B cell (primary cell): ENCODE measurements at regions not wholly inside any gene's neighbourhood (a gene's known extent, or its start where the extent isn't known, plus 50 kb on each side); places are given as distances from the start of the nearest gene placed in this dataset.

Source experiments
- ATAC-seq: fragments of 200-7000 bp; cut with Tn5 transposase; one replicate; pipeline ENCODE4 v1.10.0; 2021; ENCODE audit warnings: low read depth, mild to moderate bottlenecking, moderate number of reproducible peaks, moderate library complexity
- CTCF ChIA-PET: fragments of 350-600 bp; sonication (Branson Sonifier 250); formaldehyde crosslinking; loops from one replicate; lab custom pipeline; 2021; ENCODE audit warnings: antibody characterized with exemption, inconsistent platforms; lab: Charles Lee
- POLR2A ChIA-PET: fragments of 350-600 bp; sonication (Branson Sonifier 250); formaldehyde crosslinking; loops from one replicate; lab custom pipeline; 2021; ENCODE audit warnings: antibody characterized with exemption; lab: Charles Lee
- DNase-seq: peaks from one replicate; pipeline ENCODE4 v3.0.0; 2013
- H2AFZ ChIP-seq: 2 replicates; pipeline ENCODE4 v1.6.1; 2012; ENCODE audit warnings: mild to moderate bottlenecking, low read depth, low read length; ENCODE audit not compliant: insufficient read depth, poor library complexity, severe bottlenecking
- H3K27ac ChIP-seq, 2 donors: 1 replicate in 1 of 2; 2 replicates in 1 of 2; pipeline ENCODE4 v1.5.1; 2012 to 2013; ENCODE audit warnings: low read length in 2 of 2, mild to moderate bottlenecking in 2 of 2, moderate library complexity in 1 of 2
- H3K27me3 ChIP-seq, 4 experiments: fragments of 200-600 bp in 1 of 4; sonication (generic) in 1 of 4; replicated peaks in 1 of 4; 1 replicate in 2 of 4; 2 replicates in 2 of 4; pipeline versions ENCODE4 v1.6.1 to v1.7.0; 2013 to 2016; ENCODE audit warnings: low read length in 3 of 4, mild to moderate bottlenecking in 2 of 4, mixed read lengths in 1 of 4, moderate library complexity in 1 of 4; ENCODE audit not compliant: insufficient read depth in 4 of 4, control insufficient read depth in 3 of 4; ENCODE audit errors: control extremely low read depth in 1 of 4
- H3K36me3 ChIP-seq, 2 experiments: replicated peaks in 1 of 2; 1 replicate in 1 of 2; 2 replicates in 1 of 2; pipeline versions ENCODE4 v1.6.1 to v1.7.1; 2013; ENCODE audit warnings: low read length in 1 of 2; ENCODE audit not compliant: insufficient read depth in 2 of 2, control insufficient read depth in 1 of 2; ENCODE audit errors: control extremely low read depth in 1 of 2, extremely low read depth in 1 of 2
- H3K4me1 ChIP-seq, 2 donors: fragments of 200-600 bp in 1 of 2; sonication (generic) in 1 of 2; 1 replicate in 1 of 2; 2 replicates in 1 of 2; pipeline versions ENCODE4 v1.5.1 to v1.6.1; 2013 to 2017; ENCODE audit warnings: low read length in 2 of 2; ENCODE audit not compliant: control insufficient read depth in 2 of 2, insufficient read depth in 2 of 2
- H3K4me2 ChIP-seq: replicated peaks from 2 replicates; pipeline ENCODE3; 2012; ENCODE audit warnings: mild to moderate bottlenecking, low read depth, low read length; ENCODE audit not compliant: poor library complexity, severe bottlenecking
- H3K4me3 ChIP-seq, 5 experiments: fragments of 200-600 bp in 1 of 5; sonication (generic) in 1 of 5; 1 replicate in 3 of 5; 2 replicates in 2 of 5; pipeline versions ENCODE4 v1.5.1 to v1.7.0; 2011 to 2016; ENCODE audit warnings: low read length in 4 of 5, mild to moderate bottlenecking in 4 of 5, low read depth in 2 of 5, control low read depth in 1 of 5, moderate library complexity in 1 of 5; ENCODE audit not compliant: insufficient read depth in 1 of 5; ENCODE audit errors: control extremely low read depth in 1 of 5, extremely low read depth in 1 of 5
- H3K79me2 ChIP-seq: fragments of 200-600 bp; sonication (generic); one replicate; pipeline ENCODE4 v1.6.0; 2016; ENCODE audit warnings: low read length; ENCODE audit not compliant: control insufficient read depth, insufficient read depth
- H3K9ac ChIP-seq: fragments of 200-600 bp; sonication (generic); 2 replicates; pipeline ENCODE4 v1.6.1; 2017; ENCODE audit warnings: mild to moderate bottlenecking, low read length, moderate library complexity
- H3K9me3 ChIP-seq, 3 donors: one replicate each; pipeline versions ENCODE4 v1.6.1 to v1.7.1; 2013; ENCODE audit warnings: low read length in 2 of 3; ENCODE audit not compliant: control insufficient read depth in 2 of 3, insufficient read depth in 1 of 3; ENCODE audit errors: control extremely low read depth in 1 of 3
- H4K20me1 ChIP-seq: 2 replicates; pipeline ENCODE4 v1.6.0; 2012; ENCODE audit warnings: mild to moderate bottlenecking, low read length; ENCODE audit not compliant: insufficient read depth, control insufficient read depth, poor library complexity, severe bottlenecking
- H3K27ac Mint-ChIP-seq: one replicate; pipeline ENCODE4 v1.8.0; 2021; ENCODE audit warnings: mixed read lengths
- H3K27me3 Mint-ChIP-seq: one replicate; pipeline ENCODE4 v1.8.0; 2021; ENCODE audit warnings: mixed read lengths
- H3K4me1 Mint-ChIP-seq: one replicate; pipeline ENCODE4 v1.8.0; 2021; ENCODE audit warnings: mixed read lengths
- H3K4me3 Mint-ChIP-seq: one replicate; pipeline ENCODE4 v1.8.0; 2021; ENCODE audit warnings: mixed read lengths
- H3K9me3 Mint-ChIP-seq: one replicate; pipeline ENCODE4 v1.8.0; 2022; ENCODE audit warnings: mixed read lengths; ENCODE audit not compliant: insufficient read depth
- CTCF ChIP-seq: fragments of 200-600 bp; IDR thresholded peaks from one replicate; pipeline ENCODE4 v1.8.0; 2022; ENCODE audit warnings: antibody characterized with exemption, mild to moderate bottlenecking
- EZH2 ChIP-seq: IDR thresholded peaks from 2 replicates; pipeline ENCODE4 v1.6.1; 2012; ENCODE audit warnings: borderline replicate concordance, low read depth, mild to moderate bottlenecking, moderate library complexity, low read length; ENCODE audit not compliant: insufficient read depth, poor library complexity, severe bottlenecking
- WGBS: methylation state at CpG from one replicate; pipeline ENCODE4 v1.1.5; 2013; ENCODE audit warnings: missing lambda C conversion rate; ENCODE audit not compliant: insufficient coverage; 5-methylcytosine and 5-hydroxymethylcytosine counted together
- intact Hi-C: fragments of 100-400 bp; cut with micrococcal nuclease; formaldehyde crosslinking; loops from one replicate; pipeline ENCODE4 v1.10.0; 2022

GRCh38 chr9:25562101-25562500 is 116.1 kb downstream of the TUSC1 start:
- Mint-ChIP-seq H3K4me1 (no peaks in the 10 kb centered on the region), H3K27ac (no peak overlapping the region), H3K4me3 (no peak overlapping the region), H3K9me3 (peaks cover 2% of the 10 kb centered on the region), H3K27me3 (no peaks in the 10 kb centered on the region)
- intact Hi-C loops, result no loop called here
- ChIA-PET POLR2A (no interaction called here), CTCF (no interaction called here)
- TF ChIP-seq CTCF (no peak), EZH2 (no peak)
- 17% methylated on average over 1 of the region's 2 CpGs for WGBS
- ATAC-seq, result no peak
- Histone ChIP-seq H3K27me3 (no peaks in the 10 kb centered on the region), H4K20me1 (no peaks in the 10 kb centered on the region), H3K4me3 (no peak overlapping the region), H3K36me3 (no peaks in the 10 kb centered on the region), H3K27ac (no peak overlapping the region), H3K4me2 (no peak overlapping the region), H3K9ac (no peak overlapping the region), H3K9me3 (no peaks in the 10 kb centered on the region), H3K79me2 (no peaks in the 10 kb centered on the region), H2AFZ (no peak overlapping the region), H3K4me1 (no peaks in the 10 kb centered on the region)
- DNase-seq, result no peak

GRCh38 chr9:25557645-25558300 is 120.5 kb downstream of the TUSC1 start:
- no peak overlapping the region for H3K4me2 ChIP-seq
- intact Hi-C loops, result no loop called here
- H4K20me1 ChIP-seq, result no peaks in the 10 kb centered on the region
- Mint-ChIP-seq H3K27ac (no peak overlapping the region), H3K4me3 (no peak overlapping the region), H3K9me3 (peaks cover 2% of the 10 kb centered on the region), H3K4me1 (no peaks in the 10 kb centered on the region), H3K27me3 (no peaks in the 10 kb centered on the region)
- ChIA-PET CTCF (no interaction called here), POLR2A (no interaction called here)
- H2AFZ ChIP-seq, result no peak overlapping the region
- H3K79me2 ChIP-seq, result no peaks in the 10 kb centered on the region
- no peak overlapping the region for H3K27ac ChIP-seq
- H3K9me3 ChIP-seq, result no peaks in the 10 kb centered on the region
- no peak for TF ChIP-seq CTCF
- TF ChIP-seq EZH2, result no peak
- H3K4me3 ChIP-seq, result no peak overlapping the region
- H3K27me3 ChIP-seq, result no peaks in the 10 kb centered on the region
- H3K4me1 ChIP-seq, result no peaks in the 10 kb centered on the region
- no peak overlapping the region for H3K9ac ChIP-seq
- DNase-seq, result no peak
- ATAC-seq, result no peak
- no CpG with 5 or more reads among the region's 6 CpGs for WGBS
- no peaks in the 10 kb centered on the region for H3K36me3 ChIP-seq
